ENCODE measurements at regions not wholly inside any gene's neighbourhood (a gene's known extent, or its start where the extent isn't known, plus 50 kb on each side); places are given as distances from the start of the nearest gene placed in this dataset.
"Not testable (repeated sequence)": the region's sequence is repeated elsewhere in the genome, so short reads cannot be mapped to it uniquely, and the experiment has no call there.

GRCh38 chrX:131843987-131844386 is 179.1 kb upstream of the STK26 start:
- no peak for DNase-seq (ENCODE audit: low spot score in 2 of 2)
- Histone ChIP-seq H3K27me3 (peaks cover 0 to 48% of the 10 kb centered on the region in 2 donors), H3K4me1 (no peaks in the 10 kb centered on the region), H3K4me3 (no peak overlapping the region), H3K36me3 (no peaks in the 10 kb centered on the region), H3K9me3 (no peaks in the 10 kb centered on the region), H3K27ac (no peak overlapping the region)
- intact Hi-C loops (cut with DNase I; ENCODE audit: low total_unique reads), result no loop called here
- TF ChIP-seq CTCF (IDR thresholded peaks at IDR 0.05) (no peak), POLR2A (IDR thresholded peaks at IDR 0.05) (no peak), POLR2AphosphoS5 (IDR thresholded peaks at IDR 0.05) (no peak)

DNA sequence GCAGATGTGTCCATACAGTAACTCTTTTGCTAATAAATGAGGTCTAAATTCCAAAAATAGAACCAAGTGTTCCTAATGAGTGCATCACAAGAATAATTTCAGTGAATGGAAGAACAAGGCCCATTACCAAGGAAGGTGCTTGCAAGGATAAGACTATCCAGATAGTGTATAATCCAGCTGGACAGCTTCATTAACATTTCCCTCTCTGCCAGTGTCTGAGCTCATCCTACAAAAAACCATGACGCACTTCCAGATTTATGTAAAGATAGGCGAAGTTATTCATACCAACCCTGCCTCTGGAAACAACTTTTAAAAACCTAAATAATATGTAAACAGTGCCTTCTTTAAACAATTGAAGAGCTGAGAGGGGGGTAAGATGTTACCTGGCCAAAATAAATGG is 177.9 kb upstream of the STK26 start:
- Histone ChIP-seq H3K27me3 (peaks cover 0 to 54% of the 10 kb centered on the region in 2 donors), H3K9me3 (no peaks in the 10 kb centered on the region), H3K4me1 (no peaks in the 10 kb centered on the region), H3K27ac (no peak overlapping the region), H3K36me3 (no peaks in the 10 kb centered on the region), H3K4me3 (no peak overlapping the region)
- TF ChIP-seq POLR2A (IDR thresholded peaks at IDR 0.05), result no peak
- no peak for TF ChIP-seq POLR2AphosphoS5 (IDR thresholded peaks at IDR 0.05)
- TF ChIP-seq CTCF (IDR thresholded peaks at IDR 0.05), result no peak
- DNase-seq (ENCODE audit: low spot score in 2 of 2), result no peak
- intact Hi-C loops (cut with DNase I; ENCODE audit: low total_unique reads), result no loop called here

DNA sequence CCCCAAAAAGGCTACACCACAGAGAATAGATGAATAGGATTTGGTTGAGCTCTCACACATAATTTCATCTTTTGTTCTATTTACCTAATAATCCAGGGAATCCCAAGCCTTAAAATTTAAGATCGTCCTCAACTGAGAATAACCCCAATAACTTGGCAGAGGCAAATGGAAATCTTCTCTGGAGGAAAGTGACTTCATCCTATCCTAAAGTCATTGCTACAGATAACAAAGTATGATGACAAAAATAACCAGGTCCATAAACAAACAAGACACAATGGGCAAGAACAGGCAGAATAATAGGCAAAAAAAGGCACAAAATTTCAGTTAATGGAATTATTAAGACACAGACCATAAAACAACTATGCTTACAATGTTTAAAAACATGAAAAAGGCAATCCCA is 177.3 kb upstream of the STK26 start:
- Histone ChIP-seq H3K27me3 (peaks cover 0 to 52% of the 10 kb centered on the region in 2 donors), H3K36me3 (no peaks in the 10 kb centered on the region), H3K4me1 (no peaks in the 10 kb centered on the region), H3K4me3 (no peak overlapping the region), H3K27ac (no peak overlapping the region), H3K9me3 (no peaks in the 10 kb centered on the region)
- DNase-seq (ENCODE audit: low spot score in 2 of 2), result no peak
- TF ChIP-seq POLR2A (IDR thresholded peaks at IDR 0.05) (no peak), POLR2AphosphoS5 (IDR thresholded peaks at IDR 0.05) (no peak), CTCF (IDR thresholded peaks at IDR 0.05) (no peak)
- intact Hi-C loops (cut with DNase I; ENCODE audit: low total_unique reads), result no loop called here

GRCh38 chrX:131850964-131851363 is 172.1 kb upstream of the STK26 start:
- H3K4me3 ChIP-seq; H3K9me3 ChIP-seq; H3K36me3 ChIP-seq; DNase-seq (ENCODE audit: low spot score in 2 of 2); H3K27ac ChIP-seq; H3K4me1 ChIP-seq; intact Hi-C loops (cut with DNase I; ENCODE audit: low total_unique reads): not testable (repeated sequence)
- H3K27me3 ChIP-seq, result peaks cover 0 to 53% of the 10 kb centered on the region in 2 donors

GRCh38 chrX:131853440-131853839 is 169.7 kb upstream of the STK26 start:
- peaks cover 0 to 49% of the 10 kb centered on the region in 2 donors for H3K27me3 ChIP-seq
- H3K36me3 ChIP-seq, result no peaks in the 10 kb centered on the region
- no peak overlapping the region for H3K27ac ChIP-seq
- DNase-seq (ENCODE audit: low spot score in 2 of 2), result no peak
- TF ChIP-seq POLR2A (IDR thresholded peaks at IDR 0.05), result no peak
- no peak for TF ChIP-seq POLR2AphosphoS5 (IDR thresholded peaks at IDR 0.05)
- H3K4me1 ChIP-seq, result no peaks in the 10 kb centered on the region
- no peak overlapping the region for H3K4me3 ChIP-seq
- intact Hi-C loops (cut with DNase I; ENCODE audit: low total_unique reads), result no loop called here
- no peaks in the 10 kb centered on the region for H3K9me3 ChIP-seq

GRCh38 chrX:131854581-131854980 is 168.5 kb upstream of the STK26 start:
- no peak for TF ChIP-seq CTCF (IDR thresholded peaks at IDR 0.05)
- TF ChIP-seq POLR2AphosphoS5 (IDR thresholded peaks at IDR 0.05), result no peak
- no peak for TF ChIP-seq POLR2A (IDR thresholded peaks at IDR 0.05)
- Histone ChIP-seq H3K4me1 (no peaks in the 10 kb centered on the region), H3K27ac (no peak overlapping the region), H3K9me3 (no peaks in the 10 kb centered on the region), H3K36me3 (no peaks in the 10 kb centered on the region), H3K4me3 (no peak overlapping the region), H3K27me3 (peaks cover 0 to 50% of the 10 kb centered on the region in 2 donors)
- no peak for DNase-seq (ENCODE audit: low spot score in 2 of 2)
- intact Hi-C loops (cut with DNase I; ENCODE audit: low total_unique reads), result no loop called here

All from breast epithelium (tissue), 4 donors.